Suprapubic skin (tissue), 4 donors: ENCODE measurements at regions not wholly inside any gene's neighbourhood (a gene's known extent, or its start where the extent isn't known, plus 50 kb on each side); places are given as distances from the start of the nearest gene placed in this dataset.

ENCODE experiments used
- DNase-seq, 2 donors: peaks; one replicate each; pipeline ENCODE4 v3.0.0-alpha.2; 2019; ENCODE audit warnings: low spot score in 2 of 2
- H3K27ac ChIP-seq: fragments of 200-600 bp; sonication (generic); one replicate; pipeline ENCODE4 v1.5.1; 2019
- H3K27me3 ChIP-seq: fragments of 200-600 bp; sonication (generic); one replicate; pipeline ENCODE4 v1.5.1; 2019
- H3K36me3 ChIP-seq: fragments of 200-600 bp; sonication (generic); one replicate; pipeline ENCODE4 v1.5.1; 2019
- H3K4me1 ChIP-seq: fragments of 200-600 bp; sonication (generic); one replicate; pipeline ENCODE4 v1.5.1; 2019
- H3K4me3 ChIP-seq: fragments of 200-600 bp; sonication (generic); one replicate; pipeline ENCODE4 v1.5.1; 2019; ENCODE audit warnings: mild to moderate bottlenecking
- H3K9me3 ChIP-seq: fragments of 200-600 bp; sonication (generic); one replicate; pipeline ENCODE4 v1.5.1; 2019
- CTCF ChIP-seq, 2 donors: fragments of 200-600 bp in 1 of 2; fragments of 450-650 bp in 1 of 2; sonication (generic) in 1 of 2; IDR thresholded peaks; one replicate each; pipeline ENCODE4 v1.5.1; 2016 to 2019; ENCODE audit warnings: antibody characterized with exemption in 2 of 2, mild to moderate bottlenecking in 1 of 2, moderate library complexity in 1 of 2
- EP300 ChIP-seq: sonication (generic); formaldehyde crosslinking; IDR thresholded peaks from one replicate; pipeline ENCODE4 v1.6.1; 2017; ENCODE audit warnings: antibody characterized with exemption
- POLR2A ChIP-seq, 2 donors: fragments of 450-650 bp; IDR thresholded peaks; one replicate each; pipeline ENCODE4 v1.6.1; 2017; ENCODE audit warnings: antibody characterized with exemption in 2 of 2, mild to moderate bottlenecking in 2 of 2, moderate library complexity in 2 of 2
- POLR2AphosphoS5 ChIP-seq, 3 donors: sonication (generic); formaldehyde crosslinking; IDR thresholded peaks; one replicate each; pipeline ENCODE4 v1.6.1; 2017; ENCODE audit warnings: antibody characterized with exemption in 3 of 3
- WGBS: methylation state at CpG from one replicate; pipeline ENCODE4 v1.1.5; 2018; 5-methylcytosine and 5-hydroxymethylcytosine counted together

GRCh38 chr2:22406625-22407024 lies 978.4 kb upstream of the KLHL29 start:
- Histone ChIP-seq H3K4me1 (peaks cover 6% of the 10 kb centered on the region), H3K27ac (no peak overlapping the region), H3K4me3 (no peak overlapping the region), H3K27me3 (no peaks in the 10 kb centered on the region), H3K9me3 (no peaks in the 10 kb centered on the region), H3K36me3 (no peaks in the 10 kb centered on the region)
- 75% methylated on average over 2 of the region's 2 CpGs for WGBS
- DNase-seq = no peak
- TF ChIP-seq EP300 = no peak
- TF ChIP-seq POLR2AphosphoS5 (IDR thresholded peaks at IDR 0.05) = no peak
- no peak for TF ChIP-seq POLR2A (IDR thresholded peaks at IDR 0.05)
- no peak for TF ChIP-seq CTCF (IDR thresholded peaks at IDR 0.05)

- H3K27me3 ChIP-seq = no peaks in the 10 kb centered on the region
- H3K36me3 ChIP-seq = no peaks in the 10 kb centered on the region
- no peak overlapping the region for H3K27ac ChIP-seq
- TF ChIP-seq CTCF (IDR thresholded peaks at IDR 0.05) (no peak), POLR2AphosphoS5 (IDR thresholded peaks at IDR 0.05) (no peak)
- no peak overlapping the region for H3K4me3 ChIP-seq
- peaks cover 7% of the 10 kb centered on the region for H3K9me3 ChIP-seq
- no peak for DNase-seq
- H3K4me1 ChIP-seq = no peaks in the 10 kb centered on the region
Observed at GRCh38 chr2:22420076-22420475, 964.9 kb upstream of the KLHL29 start.

- no peaks in the 10 kb centered on the region for H3K4me1 ChIP-seq
- no peaks in the 10 kb centered on the region for H3K27me3 ChIP-seq
- H3K36me3 ChIP-seq = no peaks in the 10 kb centered on the region
- H3K27ac ChIP-seq = no peak overlapping the region
- no peak for DNase-seq
- H3K9me3 ChIP-seq = no peaks in the 10 kb centered on the region
- TF ChIP-seq CTCF (IDR thresholded peaks at IDR 0.05) (no peak), EP300 (no peak), POLR2A (IDR thresholded peaks at IDR 0.05) (no peak), POLR2AphosphoS5 (IDR thresholded peaks at IDR 0.05) (no peak)
- H3K4me3 ChIP-seq = no peak overlapping the region
- WGBS = 36% methylated on average over 1 of the region's 1 CpG
Observed at GRCh38 chr2:22442051-22442450, 942.9 kb upstream of the KLHL29 start.

GRCh38 chr2:22444281-22444680 lies 940.7 kb upstream of the KLHL29 start:
- Histone ChIP-seq H3K36me3 (no peaks in the 10 kb centered on the region), H3K4me3 (no peak overlapping the region), H3K27ac (no peak overlapping the region), H3K27me3 (no peaks in the 10 kb centered on the region), H3K9me3 (peaks cover 5% of the 10 kb centered on the region), H3K4me1 (no peaks in the 10 kb centered on the region)
- DNase-seq = no peak
- TF ChIP-seq POLR2AphosphoS5 (IDR thresholded peaks at IDR 0.05) (no peak), EP300 (no peak), CTCF (IDR thresholded peaks at IDR 0.05) (no peak), POLR2A (IDR thresholded peaks at IDR 0.05) (no peak)
- WGBS = 89% methylated on average over 1 of the region's 1 CpG

GRCh38 chr2:22449696-22450095 lies 935.3 kb upstream of the KLHL29 start:
- H3K4me1 ChIP-seq = no peaks in the 10 kb centered on the region

More at GRCh38 chr2:22449696-22450095, 935.3 kb upstream of the KLHL29 start:
- Histone ChIP-seq H3K4me3 (no peak overlapping the region), H3K36me3 (no peaks in the 10 kb centered on the region), H3K9me3 (peaks cover 5% of the 10 kb centered on the region), H3K27ac (no peak overlapping the region), H3K27me3 (no peaks in the 10 kb centered on the region)
- WGBS = 49% methylated on average over 5 of the region's 5 CpGs
- DNase-seq = no peak
- no peak for TF ChIP-seq POLR2A (IDR thresholded peaks at IDR 0.05)
- no peak for TF ChIP-seq CTCF (IDR thresholded peaks at IDR 0.05)
- no peak for TF ChIP-seq POLR2AphosphoS5 (IDR thresholded peaks at IDR 0.05)
- no peak for TF ChIP-seq EP300
